HG03520 (cell line): ENCODE measurements at regions not wholly inside any gene's neighbourhood (a gene's known extent, or its start where the extent isn't known, plus 50 kb on each side); places are given as distances from the start of the nearest gene placed in this dataset.
"Not testable (repeated sequence)": the region's sequence is repeated elsewhere in the genome, so short reads cannot be mapped to it uniquely, and the experiment has no call there.

ENCODE experiments used
- ATAC-seq: cut with Tn5 transposase; IDR thresholded peaks from one replicate; pipeline ENCODE4 v1.9.1; 2021; ENCODE audit warnings: mild to moderate bottlenecking, moderate library complexity; ENCODE audit not compliant: unreplicated experiment

- not testable (repeated sequence) for ATAC-seq
These were observed 54.0 kb upstream of the WWC2 start for GRCh38 chr4:183044924-183045640.

- ATAC-seq = no peak
These were observed 60.6 kb upstream of the WWC2 start for GRCh38 chr4:183038436-183038835.

- no peak for ATAC-seq
These were observed 63.2 kb upstream of the WWC2 start for GRCh38 chr4:183035726-183036415.

- ATAC-seq = no peak
These were observed 63.8 kb upstream of the WWC2 start for GRCh38 chr4:183035256-183035655.

GRCh38 chr4:183030823-183031222 is 68.2 kb upstream of the WWC2 start:
- ATAC-seq = no peak

GRCh38 chr4:183030309-183030708 is 68.7 kb upstream of the WWC2 start:
- ATAC-seq = no peak

- no peak for ATAC-seq
These were observed 69.7 kb upstream of the WWC2 start for GRCh38 chr4:183029365-183029764.

- no peak for ATAC-seq
These were observed 72.4 kb upstream of the WWC2 start for GRCh38 chr4:183026701-183027100.

- no peak for ATAC-seq
These were observed 76.4 kb upstream of the WWC2 start for GRCh38 chr4:183022617-183023016.

GRCh38 chr4:183017962-183018361 is 81.1 kb upstream of the WWC2 start:
- ATAC-seq = no peak

- no peak for ATAC-seq
These were observed 84.5 kb upstream of the WWC2 start for GRCh38 chr4:183014361-183015084.

GRCh38 chr4:183013730-183014002 is 85.4 kb upstream of the WWC2 start:
- ATAC-seq = no peak

- no peak for ATAC-seq
These were observed 86.0 kb upstream of the WWC2 start for GRCh38 chr4:183012879-183013729.

GRCh38 chr4:183011213-183011907 is 87.7 kb upstream of the WWC2 start:
- ATAC-seq = no peak

- ATAC-seq = no peak
These were observed 90.6 kb upstream of the WWC2 start for GRCh38 chr4:183008492-183008891.

GRCh38 chr4:183004370-183004769 is 87.2 kb upstream of the DCTD start:
- ATAC-seq = not testable (repeated sequence)

GRCh38 chr4:182994171-182994570 is 77.0 kb upstream of the DCTD start:
- no peak for ATAC-seq

GRCh38 chr4:182978152-182978827 is 61.1 kb upstream of the DCTD start:
- ATAC-seq = peak; percentile 66

- peak; percentile 64 for ATAC-seq
These were observed 58.6 kb upstream of the DCTD start for GRCh38 chr4:182975806-182976205.

GRCh38 chr4:182973941-182974340 is 56.8 kb upstream of the DCTD start:
- no peak for ATAC-seq
